ENCODE measurements at regions not wholly inside any gene's neighbourhood (a gene's known extent, or its start where the extent isn't known, plus 50 kb on each side); places are given as distances from the start of the nearest gene placed in this dataset.
"Not testable (repeated sequence)": the region's sequence is repeated elsewhere in the genome, so short reads cannot be mapped to it uniquely, and the experiment has no call there.

- Mint-ChIP-seq H3K4me3 (no peak overlapping the region), H3K27ac (no peak overlapping the region), H3K27me3 (no peaks in the 10 kb centered on the region), H3K4me1 (no peaks in the 10 kb centered on the region), H3K9me3 (peaks cover 26 to 31% of the 10 kb centered on the region in 2 donors)
- DNase-seq = no peak
- ATAC-seq = no peak
Observed at GRCh38 chr9:6160579-6160978, 55.0 kb upstream of the IL33 start.

GRCh38 chr9:6153425-6153824 is 62.2 kb upstream of the IL33 start:
- ATAC-seq (no peak), DNase-seq (no peak)
- no peaks in the 10 kb centered on the region for H3K9me3 Mint-ChIP-seq
- no peak overlapping the region for H3K27ac Mint-ChIP-seq
- no peak overlapping the region for H3K4me3 Mint-ChIP-seq
- H3K27me3 Mint-ChIP-seq = peaks cover 20% of the 10 kb centered on the region
- no peaks in the 10 kb centered on the region for H3K4me1 Mint-ChIP-seq

- DNase-seq (no peak), ATAC-seq (no peak)
- H3K9me3 Mint-ChIP-seq = no peaks in the 10 kb centered on the region
- H3K27me3 Mint-ChIP-seq = peaks cover 20% of the 10 kb centered on the region
- no peaks in the 10 kb centered on the region for H3K4me1 Mint-ChIP-seq
- H3K4me3 Mint-ChIP-seq = no peak overlapping the region
- no peak overlapping the region for H3K27ac Mint-ChIP-seq
Observed at GRCh38 chr9:6152788-6153187, 62.8 kb upstream of the IL33 start.

- no peak for ATAC-seq
- Mint-ChIP-seq H3K4me1 (no peaks in the 10 kb centered on the region), H3K27ac (no peak overlapping the region), H3K9me3 (no peaks in the 10 kb centered on the region), H3K27me3 (peaks cover 20% of the 10 kb centered on the region), H3K4me3 (no peak overlapping the region)
- no peak for DNase-seq
Observed at GRCh38 chr9:6150483-6150882, 65.1 kb upstream of the IL33 start.

- Mint-ChIP-seq H3K27ac (no peak overlapping the region), H3K4me3 (no peak overlapping the region), H3K9me3 (no peaks in the 10 kb centered on the region), H3K27me3 (peaks cover 20% of the 10 kb centered on the region), H3K4me1 (no peaks in the 10 kb centered on the region)
- DNase-seq (no peak), ATAC-seq (no peak)
Observed at GRCh38 chr9:6149315-6149714, 66.3 kb upstream of the IL33 start.

- no peak for ATAC-seq
- peaks cover 20% of the 10 kb centered on the region for H3K27me3 Mint-ChIP-seq
Observed at GRCh38 chr9:6147846-6148245, 67.8 kb upstream of the IL33 start.

GRCh38 chr9:6144947-6145346 is 70.7 kb upstream of the IL33 start:
- Mint-ChIP-seq H3K27ac (no peak overlapping the region), H3K4me1 (no peaks in the 10 kb centered on the region), H3K27me3 (no peaks in the 10 kb centered on the region), H3K9me3 (peaks cover 0 to 16% of the 10 kb centered on the region in 2 donors), H3K4me3 (no peak overlapping the region)
- no peak for ATAC-seq
- no peak for DNase-seq

More at GRCh38 chr9:6147846-6148245, 67.8 kb upstream of the IL33 start:
- Mint-ChIP-seq H3K9me3 (peaks cover 0 to 9% of the 10 kb centered on the region in 2 donors), H3K27ac (no peak overlapping the region), H3K4me3 (no peak overlapping the region), H3K4me1 (no peaks in the 10 kb centered on the region)
- DNase-seq = no peak

- Mint-ChIP-seq H3K27me3 (peaks cover 6% of the 10 kb centered on the region), H3K9me3 (peaks cover 4 to 22% of the 10 kb centered on the region in 2 donors), H3K4me1 (no peaks in the 10 kb centered on the region), H3K4me3 (no peak overlapping the region), H3K27ac (no peak overlapping the region)
- ATAC-seq = no peak
- DNase-seq = no peak
Observed at GRCh38 chr9:6142799-6143454, 72.7 kb upstream of the IL33 start.

GRCh38 chr9:6135780-6136179 is 79.8 kb upstream of the IL33 start:
- not testable (repeated sequence) for DNase-seq, H3K9me3 Mint-ChIP-seq, H3K4me1 Mint-ChIP-seq, H3K27ac Mint-ChIP-seq, H3K27me3 Mint-ChIP-seq, ATAC-seq
- H3K4me3 Mint-ChIP-seq = peak overlapping the region in 1 of 2 donors; percentile 4

- Mint-ChIP-seq H3K27ac (no peak overlapping the region), H3K4me1 (no peaks in the 10 kb centered on the region), H3K4me3 (no peak overlapping the region), H3K9me3 (peaks cover 4 to 7% of the 10 kb centered on the region in 2 donors), H3K27me3 (peaks cover 16% of the 10 kb centered on the region)
- ATAC-seq (no peak), DNase-seq (no peak)
Observed at GRCh38 chr9:6134661-6135180, 80.9 kb upstream of the IL33 start.

- ATAC-seq = peak; percentile 87
- peaks cover 23% of the 10 kb centered on the region for H3K27me3 Mint-ChIP-seq
- no peak overlapping the region for H3K4me3 Mint-ChIP-seq
- H3K4me1 Mint-ChIP-seq = no peaks in the 10 kb centered on the region
- peaks cover 4 to 6% of the 10 kb centered on the region in 2 donors for H3K9me3 Mint-ChIP-seq
- H3K27ac Mint-ChIP-seq = peak overlapping the region in 1 of 2 donors; percentile 23
- peak in 1 of 2 donors; percentile 16 for DNase-seq
Observed at GRCh38 chr9:6133346-6134063, 82.1 kb upstream of the IL33 start.

- no peak for DNase-seq
- H3K4me3 Mint-ChIP-seq = no peak overlapping the region
- H3K9me3 Mint-ChIP-seq = no peaks in the 10 kb centered on the region
- ATAC-seq = no peak
- H3K4me1 Mint-ChIP-seq = no peaks in the 10 kb centered on the region
- H3K27me3 Mint-ChIP-seq = peaks cover 16% of the 10 kb centered on the region
- peak overlapping the region in 1 of 2 donors; percentile 48 for H3K27ac Mint-ChIP-seq
Observed at GRCh38 chr9:6132650-6133049, 83.0 kb upstream of the IL33 start.

- DNase-seq = no peak
- Mint-ChIP-seq H3K4me1 (no peaks in the 10 kb centered on the region), H3K27ac (no peak overlapping the region), H3K9me3 (no peaks in the 10 kb centered on the region), H3K4me3 (no peak overlapping the region), H3K27me3 (peaks cover 16% of the 10 kb centered on the region)
- ATAC-seq = no peak
Observed at GRCh38 chr9:6128030-6128429, 87.6 kb upstream of the IL33 start.

- no peaks in the 10 kb centered on the region for H3K9me3 Mint-ChIP-seq
- no peaks in the 10 kb centered on the region for H3K4me1 Mint-ChIP-seq
- H3K27me3 Mint-ChIP-seq = peaks cover 27% of the 10 kb centered on the region
- no peak overlapping the region for H3K4me3 Mint-ChIP-seq
- H3K27ac Mint-ChIP-seq = no peak overlapping the region
- no peak for DNase-seq
- ATAC-seq = no peak
Observed at GRCh38 chr9:6126377-6126776, 89.2 kb upstream of the IL33 start.

- ATAC-seq (no peak), DNase-seq (no peak)
- Mint-ChIP-seq H3K4me1 (no peaks in the 10 kb centered on the region), H3K9me3 (no peaks in the 10 kb centered on the region), H3K27ac (no peak overlapping the region), H3K27me3 (peaks cover 10% of the 10 kb centered on the region), H3K4me3 (no peak overlapping the region)
Observed at GRCh38 chr9:6123416-6123815, 92.2 kb upstream of the IL33 start.

- peaks cover 10% of the 10 kb centered on the region for H3K27me3 Mint-ChIP-seq
- H3K4me1 Mint-ChIP-seq = no peaks in the 10 kb centered on the region
- no peak for ATAC-seq
- no peak overlapping the region for H3K4me3 Mint-ChIP-seq
- no peaks in the 10 kb centered on the region for H3K9me3 Mint-ChIP-seq
- H3K27ac Mint-ChIP-seq = no peak overlapping the region
- no peak for DNase-seq
Observed at GRCh38 chr9:6121707-6122106, 93.9 kb upstream of the IL33 start.

Measured in stimulated activated naive CD8-positive, alpha-beta T cell treated with anti-CD3 and anti-CD28 coated beads, Interleukin-15, amount 100 ng/mL, for 72 hours (primary cell).